ENCODE measurements at regions not wholly inside any gene's neighbourhood (a gene's known extent, or its start where the extent isn't known, plus 50 kb on each side); places are given as distances from the start of the nearest gene placed in this dataset.

GRCh38 chr11:70771099-70771885 lies 373.0 kb downstream of the CTTN start:
- TF ChIP-seq CTCF (IDR thresholded peaks at IDR 0.05): no peak
- no peak for TF ChIP-seq ZFX (IDR thresholded peaks at IDR 0.05; ENCODE audit: borderline replicate concordance)
